Omental fat pad (tissue), 3 donors: ENCODE measurements at regions not wholly inside any gene's neighbourhood (a gene's known extent, or its start where the extent isn't known, plus 50 kb on each side); places are given as distances from the start of the nearest gene placed in this dataset.

Experiments used
- ATAC-seq: fragments of 150-250 bp; one replicate; pipeline ENCODE4 v1.9.1; 2016; ENCODE audit warnings: mild to moderate bottlenecking, moderate library complexity; ENCODE audit not compliant: low FRiP score
- DNase-seq: peaks from one replicate; pipeline ENCODE4 v3.0.0-alpha.2; 2019; ENCODE audit warnings: low spot score
- CTCF ChIP-seq, 3 donors: fragments of 450-650 bp; IDR thresholded peaks; one replicate each; pipeline ENCODE4 v1.5.1; 2016 to 2017; ENCODE audit warnings: antibody characterized with exemption in 3 of 3, mild to moderate bottlenecking in 3 of 3, moderate library complexity in 2 of 3

DNA sequence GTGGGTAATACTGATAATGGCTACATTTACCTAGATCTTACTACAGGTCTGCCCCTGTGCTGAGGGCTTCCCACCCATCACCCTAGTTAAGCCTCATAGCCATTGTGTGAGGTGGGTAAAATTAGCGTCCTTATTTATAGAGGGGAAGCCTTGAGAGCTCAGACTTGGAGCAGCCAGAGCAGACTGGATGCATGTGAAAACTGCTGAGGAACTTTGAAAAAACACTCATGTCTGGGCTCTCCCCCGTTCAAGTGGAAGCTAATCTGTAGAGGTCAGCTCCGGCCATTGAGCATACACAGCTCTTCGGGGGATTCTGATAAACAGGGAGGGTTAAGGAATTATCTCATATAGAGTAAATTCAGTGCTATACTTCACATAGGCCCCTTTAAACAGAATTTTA, 389.7 kb downstream of the RPS6KC1 start:
- DNase-seq (no peak), ATAC-seq (no peak)
- no peak for TF ChIP-seq CTCF (IDR thresholded peaks at IDR 0.05)

DNA sequence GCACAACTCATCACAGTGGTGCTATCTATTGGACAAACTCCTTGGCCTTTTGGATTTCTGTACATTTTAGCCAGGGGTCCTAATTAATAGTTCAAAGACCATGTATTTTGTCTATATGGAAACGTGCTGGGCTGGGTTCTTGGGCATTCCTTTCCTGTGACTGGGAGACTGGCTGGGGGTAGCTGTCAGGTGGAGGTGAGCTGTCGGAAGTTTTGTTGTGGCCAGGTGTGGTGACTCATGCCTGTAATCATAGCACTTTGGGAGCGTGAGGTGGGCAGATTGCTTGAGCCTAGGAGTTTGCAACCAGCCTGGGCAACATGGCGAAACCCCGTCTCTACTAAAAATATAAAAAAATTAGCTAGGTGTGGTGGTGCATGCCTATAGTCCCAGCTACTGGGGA, 392.4 kb downstream of the RPS6KC1 start:
- no peak for DNase-seq
- no peak for TF ChIP-seq CTCF (IDR thresholded peaks at IDR 0.05)
- no peak for ATAC-seq

DNA sequence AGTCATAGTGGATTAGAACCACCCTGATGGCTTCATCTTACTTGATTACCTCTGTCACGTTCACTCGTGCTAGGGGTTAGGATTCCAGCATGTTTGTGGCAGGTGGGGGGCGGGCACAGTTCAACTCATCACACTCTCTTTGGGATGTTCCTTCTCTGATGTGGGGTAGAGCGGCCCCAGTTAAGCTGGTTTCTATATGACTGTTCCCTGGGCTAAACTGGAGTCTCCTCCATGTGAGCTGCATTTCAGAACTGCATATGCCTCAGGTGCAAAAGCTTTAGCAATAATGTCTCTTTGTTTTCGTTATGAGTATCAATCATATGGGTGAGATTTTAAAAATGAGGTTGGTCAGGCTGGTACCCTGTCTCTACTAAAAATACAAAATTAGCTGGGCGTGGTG, 393.2 kb downstream of the RPS6KC1 start:
- ATAC-seq (no peak), DNase-seq (no peak)
- TF ChIP-seq CTCF (IDR thresholded peaks at IDR 0.05): no peak

DNA sequence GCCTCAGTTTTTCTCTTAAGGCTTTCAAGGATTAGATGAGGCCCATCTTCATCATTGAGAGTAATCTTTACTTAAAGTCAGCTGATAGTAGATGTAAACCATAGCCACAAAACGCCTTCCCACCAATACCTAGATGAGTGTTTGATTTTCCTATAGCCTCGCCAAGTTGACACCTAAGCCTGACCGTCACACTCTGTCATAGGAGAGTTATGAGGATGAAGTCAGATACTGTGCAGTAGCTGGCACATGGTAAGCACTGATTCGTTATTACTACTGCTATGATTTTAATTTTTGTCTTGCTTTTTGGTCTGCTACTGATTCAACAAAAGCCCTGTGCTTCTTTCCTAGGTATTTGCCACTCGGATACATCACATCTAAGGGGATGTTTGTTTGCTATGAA, 395.5 kb downstream of the RPS6KC1 start:
- TF ChIP-seq CTCF (IDR thresholded peaks at IDR 0.05): no peak
- DNase-seq (no peak), ATAC-seq (no peak)

- DNase-seq (no peak), ATAC-seq (no peak)
- no peak for TF ChIP-seq CTCF (IDR thresholded peaks at IDR 0.05)
Measured at GRCh38 chr1:213448360-213448759, 397.3 kb downstream of the RPS6KC1 start.

- ATAC-seq: no peak
- TF ChIP-seq CTCF (IDR thresholded peaks at IDR 0.05): no peak
- no peak for DNase-seq
Measured at GRCh38 chr1:213448776-213449175, 397.7 kb downstream of the RPS6KC1 start.

- no peak for TF ChIP-seq CTCF (IDR thresholded peaks at IDR 0.05)
- DNase-seq: no peak
- no peak for ATAC-seq
Measured at GRCh38 chr1:213452501-213452900, 401.5 kb downstream of the RPS6KC1 start.
